Cardiac fibroblast (primary cell): ENCODE measurements at regions not wholly inside any gene's neighbourhood (a gene's known extent, or its start where the extent isn't known, plus 50 kb on each side); places are given as distances from the start of the nearest gene placed in this dataset.

ENCODE experiments used
- DNase-seq, 2 donors: peaks; one replicate each; pipeline versions ENCODE4 v3.0.0 to v3.0.0-alpha.2; 2010; ENCODE audit warnings: low read depth in 2 of 2
- H3K4me3 ChIP-seq, 2 donors: replicated peaks in 1 of 2; 1 replicate in 1 of 2; 2 replicates in 1 of 2; pipeline ENCODE4 v1.5.1; 2011; ENCODE audit warnings: low read depth in 2 of 2, low read length in 2 of 2, mild to moderate bottlenecking in 2 of 2, moderate library complexity in 1 of 2
- CTCF ChIP-seq: IDR thresholded peaks from one replicate; pipeline ENCODE4 v1.5.1; 2011; ENCODE audit warnings: low read depth, mild to moderate bottlenecking, low read length, inconsistent platforms

DNA sequence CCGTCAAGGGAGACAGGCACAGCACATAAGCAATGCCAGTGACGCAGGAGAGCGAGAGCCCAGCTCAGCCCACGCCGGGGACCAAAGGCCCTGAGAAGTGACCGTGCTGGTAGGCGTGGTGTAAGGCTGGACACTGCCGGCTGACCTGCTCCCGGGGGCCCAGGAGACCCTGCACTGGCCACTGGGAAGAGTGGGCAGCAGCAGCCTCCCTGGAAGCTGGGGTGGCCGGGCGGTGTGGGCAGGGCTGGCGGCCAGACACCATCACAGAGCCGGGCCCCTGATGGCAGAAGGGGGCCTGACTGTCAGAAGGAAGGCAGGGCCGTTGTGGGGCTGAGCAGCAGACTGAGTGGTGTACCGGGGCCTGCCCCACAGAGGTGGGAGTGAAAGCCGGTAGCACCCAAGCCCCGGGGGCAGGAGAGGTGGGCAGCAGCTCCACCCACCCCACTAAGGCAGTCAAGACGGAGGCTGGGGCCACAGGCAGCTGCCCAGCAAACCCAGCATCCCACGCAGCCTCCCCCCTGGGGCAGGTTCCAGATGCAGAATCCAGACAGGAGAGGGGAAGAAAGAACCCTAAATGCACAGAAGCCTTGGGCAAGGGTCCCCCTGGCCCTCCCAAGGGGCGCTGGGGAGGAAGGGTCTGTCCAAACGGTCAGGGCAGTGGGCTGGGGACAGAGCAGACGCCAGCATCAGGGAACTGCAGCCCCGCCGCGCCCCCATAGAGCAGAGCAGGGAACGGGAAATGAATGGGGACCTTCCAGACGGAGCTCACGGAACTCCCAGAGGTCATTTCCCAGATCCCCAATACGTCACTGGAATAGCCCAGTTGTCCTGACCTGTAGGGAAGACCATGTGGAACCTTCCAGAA, 205.2 kb downstream of the BRD1 start:
- TF ChIP-seq CTCF: no peak
- H3K4me3 ChIP-seq: no peak overlapping the region
- no peak for DNase-seq

DNA sequence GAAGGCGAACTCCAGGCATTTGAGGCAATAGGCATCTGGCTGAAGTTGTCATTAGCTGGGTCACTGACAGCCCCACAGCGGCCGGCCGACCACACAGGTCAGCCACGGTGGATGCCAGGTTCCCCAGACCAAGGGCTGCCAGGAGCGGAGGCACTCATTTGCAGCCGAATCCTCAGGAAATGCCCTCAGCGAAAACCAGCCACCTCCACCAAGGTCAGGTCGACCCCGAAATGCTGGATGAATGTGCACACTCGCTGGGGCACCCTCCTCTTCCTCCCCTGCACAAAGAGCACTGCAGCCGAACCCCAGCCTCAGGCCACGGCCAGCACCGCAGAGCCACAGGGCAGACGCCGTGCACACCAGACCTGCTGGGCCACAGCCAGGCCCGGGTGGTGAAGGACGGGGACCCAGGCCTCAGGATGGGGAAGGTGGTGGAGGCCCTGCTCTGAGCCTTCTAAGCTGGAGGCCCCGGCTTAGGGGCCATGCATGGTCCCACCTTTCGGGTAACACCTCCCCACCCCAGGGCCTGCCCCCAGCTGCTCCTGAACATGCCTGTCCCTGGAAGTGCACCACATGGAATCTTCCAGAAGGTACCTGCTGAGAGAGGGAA, 206.0 kb downstream of the BRD1 start:
- DNase-seq: no peak
- no peak overlapping the region for H3K4me3 ChIP-seq
- TF ChIP-seq CTCF: no peak

GRCh38 chr22:49620666-49621065, 207.0 kb downstream of the BRD1 start:
- TF ChIP-seq CTCF: no peak
- DNase-seq: no peak
- no peak overlapping the region for H3K4me3 ChIP-seq

- no peak for TF ChIP-seq CTCF
- no peak for DNase-seq
- H3K4me3 ChIP-seq: no peak overlapping the region
Observed at GRCh38 chr22:49620003-49620556, 207.6 kb downstream of the BRD1 start.

- H3K4me3 ChIP-seq: no peak overlapping the region
- no peak for TF ChIP-seq CTCF
- DNase-seq: no peak
Observed at GRCh38 chr22:49619301-49619700, 208.4 kb downstream of the BRD1 start.

DNA sequence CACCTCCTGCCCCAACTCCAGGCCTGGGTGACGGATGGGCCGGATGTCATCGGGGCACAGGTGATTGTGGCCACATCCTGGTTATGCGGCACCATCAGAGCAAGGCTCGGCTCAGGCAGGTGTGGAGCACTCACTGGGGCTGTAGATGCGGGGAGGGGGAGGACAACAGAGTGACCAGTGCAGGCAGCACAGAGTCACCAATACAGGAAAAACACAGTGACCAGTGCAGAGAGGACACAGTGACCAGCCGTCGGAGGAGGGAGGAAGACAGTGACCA, 209.1 kb downstream of the BRD1 start:
- H3K4me3 ChIP-seq: no peak overlapping the region
- no peak for TF ChIP-seq CTCF
- no peak for DNase-seq
